Upper lobe of left lung (tissue), 6 donors: ENCODE measurements at regions not wholly inside any gene's neighbourhood (a gene's known extent, or its start where the extent isn't known, plus 50 kb on each side); places are given as distances from the start of the nearest gene placed in this dataset.
A peak's percentile ranks its signal among the peaks of the same experiment; 100 is the strongest.

Experiments used
- ATAC-seq, 2 donors: fragments of 200-7000 bp; cut with Tn5 transposase; one replicate each; pipeline ENCODE4 v1.9.1; 2022; ENCODE audit warnings: mild to moderate bottlenecking in 2 of 2, moderate library complexity in 2 of 2; ENCODE audit not compliant: low FRiP score in 2 of 2
- DNase-seq, 2 donors: peaks; one replicate each; pipeline ENCODE4 v3.0.0-alpha.2; 2019 to 2020
- H3K27ac ChIP-seq, 4 donors: fragments of 200-600 bp; sonication (generic); one replicate each; pipeline ENCODE4 v1.5.1; 2016 to 2019
- H3K27me3 ChIP-seq, 4 donors: fragments of 200-600 bp; sonication (generic); one replicate each; pipeline ENCODE4 v1.5.1; 2017 to 2019
- H3K36me3 ChIP-seq, 4 donors: fragments of 200-600 bp; sonication (generic); one replicate each; pipeline ENCODE4 v1.5.1; 2016 to 2019
- H3K4me1 ChIP-seq, 4 donors: fragments of 200-600 bp; sonication (generic); one replicate each; pipeline ENCODE4 v1.5.1; 2018 to 2019
- H3K4me3 ChIP-seq, 4 donors: fragments of 200-600 bp; sonication (generic); one replicate each; pipeline ENCODE4 v1.5.1; 2017 to 2019; ENCODE audit warnings: mild to moderate bottlenecking in 2 of 4, moderate library complexity in 1 of 4
- H3K9me3 ChIP-seq, 4 donors: fragments of 200-600 bp; sonication (generic); one replicate each; pipeline ENCODE4 v1.5.1; 2018 to 2019
- EP300 ChIP-seq, 4 donors: sonication (generic); formaldehyde crosslinking; IDR thresholded peaks; one replicate each; pipeline ENCODE4 v1.5.1; 2017; ENCODE audit warnings: antibody characterized with exemption in 4 of 4, control low read depth in 2 of 4
- POLR2A ChIP-seq, 4 donors: fragments of 450-650 bp; IDR thresholded peaks; one replicate each; pipeline ENCODE4 v1.5.1; 2016 to 2017; ENCODE audit warnings: antibody characterized with exemption in 4 of 4, mild to moderate bottlenecking in 2 of 4
- POLR2AphosphoS5 ChIP-seq, 2 donors: sonication (generic); formaldehyde crosslinking; IDR thresholded peaks; one replicate each; pipeline ENCODE4 v1.5.1; 2017; ENCODE audit warnings: antibody characterized with exemption in 2 of 2
- WGBS, 2 donors: methylation state at CpG; one replicate each; pipeline ENCODE4 v1.1.5; 2017 to 2018; 5-methylcytosine and 5-hydroxymethylcytosine counted together
- TF ChIP-seq, protein P1 (sequence below), 6 experiments: fragments of 450-650 bp in 4 of 6; fragments of 200-600 bp in 2 of 6; sonication (generic) in 2 of 6; IDR thresholded peaks; one replicate each; pipeline ENCODE4 v1.5.1; 2016 to 2019; ENCODE audit warnings: antibody characterized with exemption in 6 of 6
- donor health status: DM: no; HTN: no; CAD: no; lungs with moderate emphysema.
- donor health status: DM: no; HTN: yes; CAD: no; lungs with severe emphysema.

DNA sequence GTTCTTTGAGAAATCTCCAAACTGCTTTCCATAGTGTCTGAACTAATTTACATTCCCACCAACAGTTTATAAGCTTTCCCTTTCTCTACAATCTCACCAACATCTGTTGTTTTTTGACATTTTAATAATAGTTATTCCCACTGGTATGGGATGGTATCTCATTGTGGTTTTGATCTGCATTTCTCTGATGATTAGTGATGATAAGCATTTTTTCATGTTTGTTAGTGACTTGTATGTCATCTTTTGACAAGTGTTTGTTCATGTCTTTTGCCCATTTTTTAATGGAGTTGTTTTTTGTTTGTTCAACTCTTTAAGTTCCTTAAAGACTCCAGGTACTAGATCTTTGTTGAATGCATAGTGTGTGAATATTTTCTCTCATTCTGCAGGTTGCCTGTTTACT is 116.6 kb upstream of the TSC22D2 start:
- no peaks in the 10 kb centered on the region for H3K27me3 ChIP-seq
- H3K4me3 ChIP-seq: no peak overlapping the region
- H3K4me1 ChIP-seq: no peaks in the 10 kb centered on the region
- H3K27ac ChIP-seq: no peak overlapping the region
- ATAC-seq (no peak), DNase-seq (no peak)
- TF ChIP-seq POLR2AphosphoS5 (IDR thresholded peaks at IDR 0.05) (no peak), POLR2A (IDR thresholded peaks at IDR 0.05) (no peak)
- TF ChIP-seq, protein P1, sequence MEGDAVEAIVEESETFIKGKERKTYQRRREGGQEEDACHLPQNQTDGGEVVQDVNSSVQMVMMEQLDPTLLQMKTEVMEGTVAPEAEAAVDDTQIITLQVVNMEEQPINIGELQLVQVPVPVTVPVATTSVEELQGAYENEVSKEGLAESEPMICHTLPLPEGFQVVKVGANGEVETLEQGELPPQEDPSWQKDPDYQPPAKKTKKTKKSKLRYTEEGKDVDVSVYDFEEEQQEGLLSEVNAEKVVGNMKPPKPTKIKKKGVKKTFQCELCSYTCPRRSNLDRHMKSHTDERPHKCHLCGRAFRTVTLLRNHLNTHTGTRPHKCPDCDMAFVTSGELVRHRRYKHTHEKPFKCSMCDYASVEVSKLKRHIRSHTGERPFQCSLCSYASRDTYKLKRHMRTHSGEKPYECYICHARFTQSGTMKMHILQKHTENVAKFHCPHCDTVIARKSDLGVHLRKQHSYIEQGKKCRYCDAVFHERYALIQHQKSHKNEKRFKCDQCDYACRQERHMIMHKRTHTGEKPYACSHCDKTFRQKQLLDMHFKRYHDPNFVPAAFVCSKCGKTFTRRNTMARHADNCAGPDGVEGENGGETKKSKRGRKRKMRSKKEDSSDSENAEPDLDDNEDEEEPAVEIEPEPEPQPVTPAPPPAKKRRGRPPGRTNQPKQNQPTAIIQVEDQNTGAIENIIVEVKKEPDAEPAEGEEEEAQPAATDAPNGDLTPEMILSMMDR (IDR thresholded peaks at IDR 0.05): no peak
- no peaks in the 10 kb centered on the region for H3K9me3 ChIP-seq
- H3K36me3 ChIP-seq: no peaks in the 10 kb centered on the region

DNA sequence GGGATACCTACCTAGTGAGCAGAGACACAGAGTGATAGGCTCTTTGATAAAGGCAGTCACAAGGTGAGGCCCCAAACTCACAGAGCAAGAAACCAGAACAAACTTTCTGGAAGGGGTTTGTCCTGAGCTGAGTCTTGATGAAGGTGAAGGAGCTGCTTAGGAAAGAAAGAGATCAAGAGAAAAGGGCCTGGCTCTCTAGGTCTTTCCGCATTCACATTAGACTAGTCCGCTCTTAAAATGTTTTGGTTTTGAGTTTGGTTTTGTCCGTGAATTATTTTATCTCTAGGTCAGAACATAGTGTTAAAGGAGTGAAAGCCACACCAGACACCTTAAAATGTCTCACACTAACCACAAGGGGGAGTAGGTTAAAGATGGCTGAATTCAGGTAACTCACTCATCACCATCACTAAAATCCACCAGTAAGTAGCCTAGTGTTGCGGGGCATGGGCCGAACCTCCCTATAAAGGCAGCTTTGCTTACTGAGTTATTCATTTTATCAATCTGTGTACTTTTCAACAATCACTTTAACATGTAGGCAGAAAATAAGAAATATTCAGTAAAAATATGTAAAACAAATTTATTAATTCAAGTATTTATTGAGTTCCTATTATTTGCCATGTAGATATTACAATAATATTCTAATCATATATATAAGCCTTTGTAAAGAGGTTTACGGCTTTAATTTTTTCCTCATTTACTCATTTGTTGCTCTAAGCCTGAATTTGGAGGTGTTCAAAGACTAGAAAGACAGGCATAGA is 121.5 kb upstream of the TSC22D2 start:
- Histone ChIP-seq H3K36me3 (no peaks in the 10 kb centered on the region), H3K27ac (peak overlapping the region in 1 of 4 donors; percentile 6), H3K27me3 (no peaks in the 10 kb centered on the region), H3K9me3 (no peaks in the 10 kb centered on the region), H3K4me1 (no peaks in the 10 kb centered on the region), H3K4me3 (no peak overlapping the region)
- no peak for TF ChIP-seq POLR2A (IDR thresholded peaks at IDR 0.05)
- TF ChIP-seq, protein P1 (IDR thresholded peaks at IDR 0.05): peak; percentile 39 to 76 (median 66)
- no peak for DNase-seq
- WGBS, 2 donors: 50 to 60% methylated on average over 6 of the region's 6 CpGs
- peak; percentile 59 to 81 for ATAC-seq

DNA sequence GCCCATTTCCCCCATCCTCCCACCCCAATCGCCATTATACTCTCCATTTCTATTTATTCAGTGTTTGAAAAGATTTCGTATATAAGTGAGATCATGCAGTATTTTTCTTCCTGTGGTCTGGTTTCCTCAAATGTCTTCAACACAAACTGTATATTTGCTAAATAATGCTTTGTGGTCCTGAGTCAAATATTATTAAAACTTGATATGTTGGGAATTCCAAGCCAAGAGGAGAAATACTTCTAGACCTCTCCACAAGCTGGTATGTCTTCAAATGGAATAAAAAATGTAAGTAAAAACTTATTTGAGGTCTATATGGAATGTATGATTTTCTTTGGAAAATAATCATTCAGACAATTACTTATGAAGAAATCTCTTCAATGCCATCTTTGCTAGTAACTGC is 122.5 kb upstream of the TSC22D2 start:
- TF ChIP-seq, protein P1 (IDR thresholded peaks at IDR 0.05): no peak
- TF ChIP-seq POLR2A (IDR thresholded peaks at IDR 0.05) (no peak), POLR2AphosphoS5 (IDR thresholded peaks at IDR 0.05) (no peak)
- H3K27me3 ChIP-seq: no peaks in the 10 kb centered on the region
- no peak overlapping the region for H3K4me3 ChIP-seq
- no peak for DNase-seq
- H3K9me3 ChIP-seq: no peaks in the 10 kb centered on the region
- no peak for ATAC-seq
- H3K27ac ChIP-seq: no peak overlapping the region
- no peaks in the 10 kb centered on the region for H3K36me3 ChIP-seq
- WGBS, 2 donors: 87 to 89% methylated on average over 2 of the region's 2 CpGs
- H3K4me1 ChIP-seq: no peaks in the 10 kb centered on the region

DNA sequence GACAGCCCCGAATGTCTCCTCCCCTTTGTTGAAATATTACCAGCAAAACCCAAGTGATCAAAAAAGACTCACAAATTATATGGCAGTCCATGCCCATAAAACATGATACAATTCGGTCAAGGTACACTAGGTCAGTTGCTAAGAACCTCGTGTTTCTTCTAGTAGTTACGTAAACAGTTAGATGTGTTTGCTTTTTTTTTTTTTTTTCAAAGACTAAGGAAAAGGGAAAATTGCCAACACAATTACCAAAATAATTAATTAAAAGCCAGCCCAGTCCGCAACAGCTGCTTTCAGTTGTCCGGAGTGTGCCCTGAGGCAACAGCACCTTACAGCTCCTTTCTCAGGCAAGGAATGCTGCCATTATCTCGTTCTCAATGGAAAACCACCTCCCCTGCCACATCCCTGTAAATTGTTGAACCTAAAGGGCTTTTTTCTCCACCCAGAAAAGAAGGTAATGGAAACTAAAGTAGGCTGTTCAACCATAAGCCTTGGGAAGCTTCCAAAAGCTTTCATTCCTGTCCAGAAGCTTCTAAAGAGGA is 129.2 kb upstream of the TSC22D2 start:
- H3K27ac ChIP-seq: no peak overlapping the region
- no peaks in the 10 kb centered on the region for H3K4me1 ChIP-seq
- no peaks in the 10 kb centered on the region for H3K36me3 ChIP-seq
- no peak overlapping the region for H3K4me3 ChIP-seq
- H3K9me3 ChIP-seq: no peaks in the 10 kb centered on the region
- no peak for DNase-seq
- no peak for ATAC-seq
- TF ChIP-seq EP300 (IDR thresholded peaks at IDR 0.05) (no peak), POLR2AphosphoS5 (IDR thresholded peaks at IDR 0.05) (no peak), POLR2A (IDR thresholded peaks at IDR 0.05) (no peak)
- TF ChIP-seq, protein P1 (IDR thresholded peaks at IDR 0.05): no peak
- no peaks in the 10 kb centered on the region for H3K27me3 ChIP-seq
- 63 to 65% methylated on average over 7 of the region's 7 CpGs for WGBS, 2 donors

DNA sequence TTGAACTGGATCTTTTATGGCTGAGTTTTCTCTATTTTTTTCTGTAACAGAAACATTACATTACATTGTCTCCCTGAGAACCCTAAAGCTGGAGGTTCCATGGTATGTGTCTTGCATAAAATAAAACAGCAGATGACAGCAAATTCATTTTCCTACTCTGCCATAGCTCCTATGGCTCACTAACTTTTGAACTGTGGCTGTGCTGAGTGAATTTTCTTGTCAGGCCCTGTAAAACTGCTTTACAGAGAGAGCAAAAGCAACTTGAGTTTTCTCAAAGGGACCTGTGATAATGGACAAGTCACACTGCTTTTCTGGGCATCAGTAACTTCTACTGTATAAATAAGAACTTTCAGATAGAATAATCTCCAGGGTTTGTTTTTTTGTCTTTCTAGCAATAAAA is 129.9 kb upstream of the TSC22D2 start:
- H3K27ac ChIP-seq: no peak overlapping the region
- DNase-seq: no peak
- H3K4me1 ChIP-seq: no peaks in the 10 kb centered on the region
- no peaks in the 10 kb centered on the region for H3K36me3 ChIP-seq
- H3K4me3 ChIP-seq: no peak overlapping the region
- no peaks in the 10 kb centered on the region for H3K27me3 ChIP-seq
- no peaks in the 10 kb centered on the region for H3K9me3 ChIP-seq
- no peak for ATAC-seq
- TF ChIP-seq POLR2A (IDR thresholded peaks at IDR 0.05) (no peak), EP300 (IDR thresholded peaks at IDR 0.05) (no peak), POLR2AphosphoS5 (IDR thresholded peaks at IDR 0.05) (no peak)
- TF ChIP-seq, protein P1 (IDR thresholded peaks at IDR 0.05): no peak
